ENCODE measurements at regions not wholly inside any gene's neighbourhood (a gene's known extent, or its start where the extent isn't known, plus 50 kb on each side); places are given as distances from the start of the nearest gene placed in this dataset.
"Not testable (repeated sequence)": the region's sequence is repeated elsewhere in the genome, so short reads cannot be mapped to it uniquely, and the experiment has no call there.

DNA sequence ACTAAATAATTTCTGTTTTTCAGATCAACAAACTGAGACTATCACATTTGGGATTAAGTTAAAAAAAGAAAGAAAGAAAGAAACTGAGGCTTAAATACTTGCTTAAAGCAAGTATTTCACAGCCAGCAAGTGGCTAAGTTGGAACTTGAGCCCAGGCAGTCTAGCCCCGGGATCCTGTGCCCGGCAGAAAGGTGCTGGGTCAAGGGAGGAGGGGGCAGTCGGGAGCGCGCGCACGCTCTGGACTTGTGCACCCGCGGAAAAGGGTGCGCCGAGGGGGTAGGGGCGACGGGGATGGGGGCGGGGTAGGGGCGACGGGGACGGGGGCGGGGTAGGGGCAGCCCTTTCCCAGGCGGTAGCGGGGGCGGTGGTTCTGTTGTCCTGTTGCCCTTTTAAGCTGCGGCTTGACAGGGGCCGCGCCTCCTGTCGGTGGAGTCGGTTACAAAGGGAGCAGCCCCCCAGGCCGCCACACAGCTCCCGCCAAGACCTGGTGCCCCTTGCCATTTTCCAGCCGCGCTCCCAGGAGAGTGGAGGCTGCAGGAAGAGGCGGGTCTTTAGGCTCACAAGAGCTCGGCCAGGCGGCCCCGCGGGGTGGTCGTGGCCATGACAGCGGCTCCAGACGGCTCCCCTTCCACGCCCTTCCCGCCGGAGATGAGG is 60.6 kb downstream of the GOLGA8T start:
- not testable (repeated sequence) for TF ChIP-seq GABPA (IDR thresholded peaks at IDR 0.05; ENCODE audit: low read depth)
- TF ChIP-seq, protein P1, sequence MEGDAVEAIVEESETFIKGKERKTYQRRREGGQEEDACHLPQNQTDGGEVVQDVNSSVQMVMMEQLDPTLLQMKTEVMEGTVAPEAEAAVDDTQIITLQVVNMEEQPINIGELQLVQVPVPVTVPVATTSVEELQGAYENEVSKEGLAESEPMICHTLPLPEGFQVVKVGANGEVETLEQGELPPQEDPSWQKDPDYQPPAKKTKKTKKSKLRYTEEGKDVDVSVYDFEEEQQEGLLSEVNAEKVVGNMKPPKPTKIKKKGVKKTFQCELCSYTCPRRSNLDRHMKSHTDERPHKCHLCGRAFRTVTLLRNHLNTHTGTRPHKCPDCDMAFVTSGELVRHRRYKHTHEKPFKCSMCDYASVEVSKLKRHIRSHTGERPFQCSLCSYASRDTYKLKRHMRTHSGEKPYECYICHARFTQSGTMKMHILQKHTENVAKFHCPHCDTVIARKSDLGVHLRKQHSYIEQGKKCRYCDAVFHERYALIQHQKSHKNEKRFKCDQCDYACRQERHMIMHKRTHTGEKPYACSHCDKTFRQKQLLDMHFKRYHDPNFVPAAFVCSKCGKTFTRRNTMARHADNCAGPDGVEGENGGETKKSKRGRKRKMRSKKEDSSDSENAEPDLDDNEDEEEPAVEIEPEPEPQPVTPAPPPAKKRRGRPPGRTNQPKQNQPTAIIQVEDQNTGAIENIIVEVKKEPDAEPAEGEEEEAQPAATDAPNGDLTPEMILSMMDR (IDR thresholded peaks at IDR 0.05; ENCODE audit: insufficient read depth, low read length): not testable (repeated sequence)
